ENCODE measurements at regions not wholly inside any gene's neighbourhood (a gene's known extent, or its start where the extent isn't known, plus 50 kb on each side); places are given as distances from the start of the nearest gene placed in this dataset.

GRCh38 chr5:42015254-42015653 is 90.2 kb downstream of the FBXO4 start:
- no peak for TF ChIP-seq EGR1 (IDR thresholded peaks at IDR 0.05)
- no peak for TF ChIP-seq USF1 (IDR thresholded peaks at IDR 0.05)
- TF ChIP-seq REST (IDR thresholded peaks at IDR 0.05; ENCODE audit: low read depth) = no peak
- TF ChIP-seq MAX (IDR thresholded peaks at IDR 0.05) = no peak
- TF ChIP-seq YY1 (IDR thresholded peaks at IDR 0.05; ENCODE audit: low read depth) = no peak
- TF ChIP-seq EP300 (IDR thresholded peaks at IDR 0.05; ENCODE audit: borderline replicate concordance) = no peak
- TF ChIP-seq RAD21 (IDR thresholded peaks at IDR 0.05; ENCODE audit: low read depth) = no peak
- TF ChIP-seq NFIC (IDR thresholded peaks at IDR 0.05) = no peak
- no peak for TF ChIP-seq TAF1 (IDR thresholded peaks at IDR 0.05; ENCODE audit: low read depth)
- TF ChIP-seq TCF12 (IDR thresholded peaks at IDR 0.05; ENCODE audit: low read depth) = no peak

Measured in Ishikawa (cell line).